NCI-H345 (cell line): ENCODE measurements at regions not wholly inside any gene's neighbourhood (a gene's known extent, or its start where the extent isn't known, plus 50 kb on each side); places are given as distances from the start of the nearest gene placed in this dataset.
A peak's percentile ranks its signal among the peaks of the same experiment; 100 is the strongest.

Experiments
- DNase-seq: peaks from one replicate; lab custom pipeline; 2025; lab: John Stamatoyannopoulos, UW

- DNase-seq, result no peak
Measured at GRCh38 chr9:86445671-86446070, 91.5 kb upstream of the TUT7 start.

DNA sequence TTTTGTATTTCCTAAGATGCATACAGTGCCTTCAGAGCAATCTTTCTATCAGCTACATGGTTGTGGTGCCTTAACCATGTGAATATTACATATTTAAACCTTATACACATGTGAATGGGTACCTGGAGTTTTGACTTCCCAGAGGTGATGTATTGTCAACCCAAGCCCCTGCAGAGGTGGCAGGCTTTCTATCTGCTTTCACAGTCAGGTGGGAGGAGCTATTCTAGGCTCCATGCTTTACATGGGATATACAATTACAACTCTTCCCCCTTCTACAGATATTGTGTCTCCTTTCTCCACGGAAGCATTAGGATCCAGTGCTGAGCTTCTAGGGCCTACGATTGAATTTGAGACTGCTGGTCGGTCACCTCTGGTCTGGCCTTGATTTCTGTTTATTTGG is 89.8 kb upstream of the TUT7 start:
- no peak for DNase-seq

GRCh38 chr9:86434039-86434726 is 80.0 kb upstream of the TUT7 start:
- DNase-seq, result peak; percentile 1

DNA sequence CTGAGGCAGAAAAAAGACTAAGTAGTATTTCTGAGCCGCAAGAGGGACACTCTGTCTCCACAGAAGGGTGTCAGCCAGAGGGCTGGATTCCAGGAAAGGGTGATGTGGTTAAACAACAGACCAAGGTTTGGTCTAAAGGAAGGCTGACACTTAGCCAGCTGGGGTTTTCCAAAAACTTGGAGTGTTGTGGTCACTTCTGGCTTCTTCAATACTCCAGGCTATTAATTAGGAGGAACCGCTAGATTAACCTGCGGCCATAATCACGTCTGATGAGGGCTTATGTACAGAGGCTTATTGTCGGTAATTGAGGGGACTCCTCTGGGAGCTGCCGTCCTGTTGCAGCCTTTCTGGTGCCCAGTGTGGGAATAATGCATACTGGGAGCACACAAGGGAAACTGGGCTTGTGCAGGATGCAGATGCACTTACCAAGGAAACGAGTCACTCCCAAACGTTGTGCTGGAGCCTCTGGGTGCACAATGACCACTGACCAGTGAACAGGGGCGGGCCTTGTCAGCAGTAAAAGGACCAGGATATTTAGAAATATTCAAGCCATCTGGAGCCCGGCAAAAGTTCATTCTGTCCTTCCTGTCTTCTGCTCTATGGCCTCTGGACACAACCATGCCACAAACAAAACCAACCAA is 70.2 kb upstream of the TUT7 start:
- DNase-seq, result no peak

- DNase-seq, result peak; percentile 3
Measured at GRCh38 chr9:86413971-86414880, 60.0 kb upstream of the TUT7 start.

- DNase-seq, result no peak
Measured at GRCh38 chr9:86410281-86410680, 56.1 kb upstream of the TUT7 start.

DNA sequence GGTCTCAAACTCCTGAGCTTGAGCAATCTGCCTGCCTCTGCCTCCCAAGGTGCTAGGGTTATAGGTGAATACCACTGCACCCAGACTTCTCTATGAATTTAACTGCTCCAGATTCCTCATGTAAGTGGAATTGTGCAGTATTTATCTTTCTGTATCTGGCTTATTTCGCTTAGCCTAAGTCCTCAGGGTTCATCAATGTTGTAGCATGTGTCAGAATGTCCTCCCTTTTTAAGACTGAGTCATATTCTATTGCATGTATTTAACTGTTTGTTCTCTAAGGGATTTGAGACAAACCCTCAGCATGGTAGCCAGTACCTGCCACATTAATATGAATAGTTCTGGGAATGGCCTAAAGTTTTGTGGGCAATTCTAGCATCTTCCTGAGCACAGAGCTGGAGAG is 53.9 kb upstream of the TUT7 start:
- no peak for DNase-seq

GRCh38 chr9:86407022-86407421 is 52.8 kb upstream of the TUT7 start:
- no peak for DNase-seq

- DNase-seq, result no peak
Measured at GRCh38 chr9:86406366-86406765, 52.2 kb upstream of the TUT7 start.

DNA sequence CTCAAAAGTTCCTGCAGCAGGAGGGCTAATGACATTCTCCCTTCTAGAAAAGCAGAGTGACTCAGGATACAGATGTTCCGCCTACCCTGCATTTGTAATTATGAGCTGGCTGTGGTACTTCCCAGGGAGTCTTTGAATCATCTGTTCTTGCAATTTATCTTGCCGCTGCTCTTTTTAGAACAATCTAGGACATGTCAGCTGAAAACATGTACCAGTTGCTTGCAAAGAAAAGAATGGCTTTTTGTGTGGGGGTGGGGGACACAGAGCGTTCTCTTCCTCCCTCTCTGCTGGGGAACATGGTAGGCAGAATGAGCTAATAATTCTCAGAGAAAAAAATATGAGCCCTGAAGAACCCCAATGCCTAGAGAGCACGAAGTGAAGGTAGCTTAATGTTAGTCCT is 51.7 kb upstream of the TUT7 start:
- DNase-seq, result no peak

DNA sequence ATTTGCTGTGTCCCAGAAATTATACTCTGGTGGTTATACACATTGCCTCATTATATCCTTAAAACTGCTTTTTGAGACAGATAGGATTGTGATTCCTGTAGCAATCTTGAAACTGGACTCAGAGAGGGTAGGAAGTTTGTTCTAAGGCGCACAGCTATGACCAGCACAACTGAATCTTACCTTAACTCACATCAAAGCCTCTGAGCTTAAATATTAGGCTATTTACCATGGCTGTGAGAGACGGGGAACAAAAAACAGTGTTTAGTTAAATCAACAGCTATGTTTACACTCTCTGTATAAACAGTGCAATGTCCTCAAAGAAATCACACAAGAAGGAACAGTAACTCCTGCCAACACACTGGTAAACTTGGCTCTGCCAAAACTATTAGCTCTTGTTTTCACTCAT is 50.9 kb upstream of the TUT7 start:
- no peak for DNase-seq
